GM10248 (cell line): ENCODE measurements at regions not wholly inside any gene's neighbourhood (a gene's known extent, or its start where the extent isn't known, plus 50 kb on each side); places are given as distances from the start of the nearest gene placed in this dataset.

Experiments
- CTCF ChIA-PET: fragments of 300-600 bp; sonication (Branson Sonifier 250); formaldehyde crosslinking; extraction: SDS; loops from one replicate; lab custom pipeline; 2021; ENCODE audit warnings: antibody characterized with exemption; lab: Yijun Ruan, JAX
- POLR2A ChIA-PET: fragments of 350-650 bp; sonication (Branson Sonifier 250); formaldehyde crosslinking; extraction: SDS; loops from one replicate; lab custom pipeline; 2020; ENCODE audit warnings: antibody characterized with exemption; lab: Yijun Ruan, JAX
- DNase-seq: peaks from one replicate; pipeline ENCODE4 v3.0.0; 2012; ENCODE audit errors: extremely low spot score
- TF ChIP-seq, protein P1 (sequence below): IDR thresholded peaks from 2 replicates; pipeline ENCODE4 v1.5.1; 2012; ENCODE audit warnings: mild to moderate bottlenecking, low read depth; ENCODE audit errors: extremely low read depth, missing control alignments, control extremely low read depth

DNA sequence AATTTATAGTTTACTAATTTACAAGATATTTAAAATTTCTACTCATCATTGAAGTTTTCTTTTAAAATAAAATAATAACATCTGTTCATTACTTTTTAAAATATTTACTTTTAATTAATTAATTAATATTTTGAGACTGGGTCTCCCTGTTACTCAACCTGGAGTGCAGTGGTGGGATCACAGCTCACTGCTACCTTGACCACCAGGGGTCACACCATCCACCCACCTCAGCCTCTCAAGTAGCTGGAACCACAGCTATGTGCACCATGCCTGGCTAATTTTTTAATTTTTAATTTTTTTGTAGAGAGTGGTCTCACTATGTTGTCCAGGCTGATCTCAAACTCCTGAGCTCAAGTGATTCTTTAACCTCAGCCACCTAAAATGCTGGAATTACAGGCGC is 1013.6 kb downstream of the CDH9 start:
- no peak for DNase-seq

DNA sequence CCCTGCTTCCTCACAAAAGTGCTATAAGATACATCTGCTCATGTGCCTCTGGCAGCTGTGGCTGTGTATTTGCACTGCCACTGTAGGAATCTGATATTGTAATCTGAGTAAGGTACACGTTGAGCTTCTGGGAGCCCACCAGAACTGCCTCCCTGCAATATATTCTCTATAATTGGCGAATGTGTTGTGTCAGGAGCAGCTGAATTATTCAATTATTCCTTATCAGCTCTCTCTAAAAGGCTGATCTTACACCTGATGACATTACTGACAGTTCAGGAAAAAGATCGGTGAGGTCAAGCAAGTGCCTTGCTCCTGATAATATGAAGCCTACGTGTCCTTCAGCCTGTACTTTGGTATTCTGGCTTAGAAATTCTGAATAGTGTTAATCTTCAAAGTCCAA is 1015.0 kb downstream of the CDH9 start:
- ChIA-PET CTCF (interaction anchor here (0.9 kb wide), 1 partner anchor 12 kb away, joined by 3 read pairs; no protein-coding TSS in a partner anchor), POLR2A (no interaction called here)
- TF ChIP-seq, protein P1, sequence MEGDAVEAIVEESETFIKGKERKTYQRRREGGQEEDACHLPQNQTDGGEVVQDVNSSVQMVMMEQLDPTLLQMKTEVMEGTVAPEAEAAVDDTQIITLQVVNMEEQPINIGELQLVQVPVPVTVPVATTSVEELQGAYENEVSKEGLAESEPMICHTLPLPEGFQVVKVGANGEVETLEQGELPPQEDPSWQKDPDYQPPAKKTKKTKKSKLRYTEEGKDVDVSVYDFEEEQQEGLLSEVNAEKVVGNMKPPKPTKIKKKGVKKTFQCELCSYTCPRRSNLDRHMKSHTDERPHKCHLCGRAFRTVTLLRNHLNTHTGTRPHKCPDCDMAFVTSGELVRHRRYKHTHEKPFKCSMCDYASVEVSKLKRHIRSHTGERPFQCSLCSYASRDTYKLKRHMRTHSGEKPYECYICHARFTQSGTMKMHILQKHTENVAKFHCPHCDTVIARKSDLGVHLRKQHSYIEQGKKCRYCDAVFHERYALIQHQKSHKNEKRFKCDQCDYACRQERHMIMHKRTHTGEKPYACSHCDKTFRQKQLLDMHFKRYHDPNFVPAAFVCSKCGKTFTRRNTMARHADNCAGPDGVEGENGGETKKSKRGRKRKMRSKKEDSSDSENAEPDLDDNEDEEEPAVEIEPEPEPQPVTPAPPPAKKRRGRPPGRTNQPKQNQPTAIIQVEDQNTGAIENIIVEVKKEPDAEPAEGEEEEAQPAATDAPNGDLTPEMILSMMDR = no peak
- no peak for DNase-seq

More for the DNA sequence above, 1013.6 kb downstream of the CDH9 start:
- TF ChIP-seq, protein P1 = no peak
- ChIA-PET CTCF (no interaction called here), POLR2A (no interaction called here)

DNA sequence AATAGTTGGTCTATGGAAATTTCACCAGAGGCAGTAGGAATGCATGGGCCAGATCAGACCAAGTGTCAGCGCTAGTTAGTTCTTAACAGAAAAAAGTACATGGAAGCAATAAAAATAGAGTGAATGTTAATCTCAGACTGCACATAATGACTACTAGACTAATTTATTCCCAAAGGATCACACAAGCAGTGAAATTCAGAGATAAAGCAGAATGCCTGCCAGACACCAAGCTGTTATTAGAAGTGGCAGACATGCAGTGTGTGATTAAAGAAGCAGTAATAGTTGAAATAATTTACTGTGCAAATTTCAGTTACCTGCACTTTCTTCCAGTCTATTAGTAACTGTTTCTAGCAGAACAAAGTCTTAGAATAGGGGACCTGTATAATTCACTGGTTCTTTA is 1024.2 kb downstream of the CDH9 start:
- no peak for DNase-seq
- TF ChIP-seq, protein P1 = no peak
- ChIA-PET CTCF (no interaction called here), POLR2A (no interaction called here)

DNA sequence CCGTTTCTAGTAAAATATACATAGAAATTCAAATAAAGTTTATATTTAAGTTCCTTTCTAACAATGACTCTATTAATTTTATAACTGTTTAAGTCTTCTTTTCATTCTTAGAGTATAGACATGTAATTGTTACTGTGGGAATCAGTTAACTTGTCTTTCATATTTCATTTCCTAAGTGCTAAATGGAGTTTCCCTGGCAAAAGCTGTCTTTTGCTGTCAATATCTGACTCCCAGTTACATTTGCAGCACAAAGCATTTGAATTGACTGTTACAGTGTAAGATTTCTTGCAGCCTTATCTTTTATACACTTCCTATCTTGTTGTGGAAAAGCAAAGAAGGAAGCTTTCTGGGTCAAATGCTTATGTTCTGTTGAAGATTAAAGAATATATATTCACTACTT is 1026.3 kb downstream of the CDH9 start:
- CTCF ChIA-PET = no interaction called here
- POLR2A ChIA-PET = no interaction called here
- TF ChIP-seq, protein P1 = no peak
- DNase-seq = no peak

DNA sequence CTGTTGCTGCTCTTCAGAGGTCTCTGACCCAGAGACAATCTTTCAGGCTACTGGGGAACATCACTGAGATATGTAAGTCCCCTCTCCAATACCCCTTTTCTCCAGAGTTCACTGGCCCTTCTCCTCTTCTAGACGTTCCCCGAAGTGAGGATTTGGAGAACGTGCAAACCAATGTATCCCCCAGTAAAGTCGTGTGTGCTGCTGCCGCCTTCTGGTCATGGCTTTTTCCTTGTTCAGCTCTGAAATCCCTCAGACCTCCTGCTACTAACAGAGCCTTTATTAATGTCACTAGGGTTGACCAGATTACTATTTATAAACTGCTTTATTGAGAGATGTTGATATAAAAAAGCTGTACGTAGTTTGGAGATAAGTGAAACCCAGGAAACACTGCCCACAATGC is 1028.6 kb downstream of the CDH9 start:
- CTCF ChIA-PET = no interaction called here
- TF ChIP-seq, protein P1 = no peak
- DNase-seq = no peak
- POLR2A ChIA-PET = no interaction called here

DNA sequence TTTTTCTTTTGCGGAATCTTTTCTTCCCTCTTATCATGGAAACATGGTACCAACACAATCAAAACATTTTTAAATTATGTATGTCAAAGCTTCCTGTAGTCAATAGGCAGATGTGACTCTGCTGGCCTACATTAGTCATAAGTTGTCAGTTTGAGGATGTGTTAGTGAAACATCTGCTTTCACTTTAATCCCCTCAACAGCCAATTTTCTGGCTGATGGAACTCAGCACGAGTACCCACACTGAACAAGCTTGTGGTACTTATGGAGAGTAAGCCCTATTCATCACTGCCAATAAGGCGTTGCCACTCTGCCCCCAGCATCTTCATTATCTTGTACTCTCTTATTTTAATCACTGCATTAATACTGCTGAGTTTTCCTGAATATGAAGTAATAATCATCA is 1034.4 kb downstream of the CDH9 start:
- POLR2A ChIA-PET = no interaction called here
- TF ChIP-seq, protein P1 = no peak
- CTCF ChIA-PET = no interaction called here
- DNase-seq = no peak

DNA sequence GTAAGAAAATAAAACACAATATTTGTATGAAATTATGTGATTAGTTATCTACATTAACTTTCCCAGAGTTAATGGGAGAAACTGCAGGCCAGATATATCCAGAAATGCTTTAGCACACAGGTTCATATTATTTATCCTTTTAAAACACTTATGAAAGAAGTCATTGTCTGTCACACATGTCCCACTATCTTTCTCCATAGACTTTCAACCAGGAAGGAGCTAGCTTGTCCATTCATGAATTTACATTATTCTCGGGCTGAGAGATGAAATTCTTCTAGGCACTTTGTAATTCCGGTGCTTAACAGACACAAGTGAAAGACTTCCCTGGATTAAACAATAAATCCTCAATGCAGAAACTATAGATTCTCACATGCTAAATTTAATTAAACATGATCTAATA is 1043.2 kb downstream of the CDH9 start:
- ChIA-PET CTCF (no interaction called here), POLR2A (no interaction called here)
- TF ChIP-seq, protein P1 = no peak
- no peak for DNase-seq
